ENCODE measurements at regions not wholly inside any gene's neighbourhood (a gene's known extent, or its start where the extent isn't known, plus 50 kb on each side); places are given as distances from the start of the nearest gene placed in this dataset.
"Not testable (repeated sequence)": the region's sequence is repeated elsewhere in the genome, so short reads cannot be mapped to it uniquely, and the experiment has no call there.

DNA sequence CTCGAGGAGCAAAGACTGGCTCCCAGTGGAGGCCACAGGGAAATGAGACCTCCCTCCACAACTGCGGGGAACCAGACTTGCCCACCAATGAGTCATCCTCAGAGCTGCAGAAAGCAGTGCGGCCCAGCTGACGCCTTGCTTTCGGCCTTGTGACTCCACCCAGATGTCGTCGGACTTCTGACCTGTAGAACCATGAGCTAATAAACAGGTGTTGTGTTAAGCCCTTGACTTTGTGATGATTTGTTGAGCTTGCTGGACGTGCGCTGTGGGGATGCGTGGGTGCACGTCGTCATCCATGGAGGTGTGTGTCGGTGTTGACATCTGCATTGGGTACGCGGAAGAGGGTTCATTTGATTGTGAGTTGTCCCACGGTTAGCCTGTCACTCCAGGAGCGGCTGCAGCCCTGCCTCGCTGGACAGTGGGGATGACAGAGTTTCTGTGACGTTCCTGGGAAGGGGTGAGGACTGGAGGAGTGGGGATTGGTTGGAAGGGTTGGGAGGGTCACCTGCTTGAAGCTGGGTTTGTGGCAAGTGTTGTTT, 154.1 kb downstream of the SH3BP4 start:
- Histone ChIP-seq H3K4me3 (replicated peaks in 1 of 4; ENCODE audit: control extremely low read depth in 1 of 4, insufficient read depth in 1 of 4, low read depth in 3 of 4, low read length in 4 of 4) (no peak overlapping the region), H3K36me3 (ENCODE audit: control insufficient read depth, insufficient read depth, low read length) (no peaks in the 10 kb centered on the region)
- DNase-seq (ENCODE audit: low read depth in 2 of 2), result peak; percentile 17 to 83

DNA sequence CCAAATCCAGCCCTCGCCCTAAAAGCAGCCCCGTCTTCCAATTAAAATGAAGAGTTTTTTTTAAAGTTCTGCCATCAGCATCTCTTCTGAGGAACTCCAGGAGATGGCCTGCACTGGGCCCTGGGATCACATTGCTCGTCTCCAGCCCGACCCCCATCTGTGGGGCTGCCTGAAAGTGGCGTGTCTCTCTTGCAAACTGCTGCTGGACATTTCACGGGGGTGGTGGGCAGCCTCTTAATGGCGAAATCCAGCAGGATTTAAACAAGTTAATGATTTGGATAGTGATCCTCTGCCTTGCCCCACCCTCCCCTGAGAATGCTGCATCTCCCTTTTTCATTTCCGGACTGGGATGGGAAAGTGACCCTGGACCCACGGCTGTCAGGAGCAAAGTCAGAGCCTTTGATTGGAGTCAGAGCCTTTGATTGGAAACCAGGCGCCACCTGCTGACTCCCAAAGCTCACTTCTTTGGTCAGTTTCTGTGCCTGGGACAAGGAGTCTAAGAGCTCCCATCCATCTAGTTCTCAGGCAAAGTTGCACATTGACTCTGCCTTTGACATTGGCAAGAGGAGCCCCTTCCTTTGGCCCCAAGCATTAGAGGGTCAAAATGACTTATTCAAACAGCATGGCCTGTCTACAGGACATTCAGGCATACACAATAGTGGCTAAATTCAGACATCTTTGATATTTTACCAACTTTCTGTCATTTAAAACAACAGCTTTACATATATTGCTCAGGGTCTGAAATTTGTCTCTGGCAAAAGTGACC, 155.2 kb downstream of the SH3BP4 start:
- peaks cover 2% of the 10 kb centered on the region for H3K4me1 ChIP-seq (ENCODE audit: control insufficient read depth, extremely low read depth, insufficient read depth, low read length)
- no peak overlapping the region for H3K27ac ChIP-seq (ENCODE audit: insufficient read depth, low read length)
- no peaks in the 10 kb centered on the region for H3K79me2 ChIP-seq (ENCODE audit: control insufficient read depth, insufficient read depth, low read length)
- H3K36me3 ChIP-seq (ENCODE audit: control insufficient read depth, insufficient read depth, low read length), result no peaks in the 10 kb centered on the region
- no peaks in the 10 kb centered on the region for H4K20me1 ChIP-seq (ENCODE audit: control insufficient read depth, extremely low read depth, insufficient read depth, low read length)
- no peak overlapping the region for H3K9ac ChIP-seq (ENCODE audit: insufficient read depth, low read length)
- H2AFZ ChIP-seq (ENCODE audit: low read length), result no peak overlapping the region
- H3K4me2 ChIP-seq (ENCODE audit: extremely low read depth, insufficient read depth, low read length), result no peak overlapping the region
- no peaks in the 10 kb centered on the region for H3K9me3 ChIP-seq (ENCODE audit: control insufficient read depth, insufficient read depth, low read depth, low read length)
- no peak for TF ChIP-seq EZH2 (IDR thresholded peaks at IDR 0.05; ENCODE audit: low read length, missing control alignments)
- TF ChIP-seq, protein P1, sequence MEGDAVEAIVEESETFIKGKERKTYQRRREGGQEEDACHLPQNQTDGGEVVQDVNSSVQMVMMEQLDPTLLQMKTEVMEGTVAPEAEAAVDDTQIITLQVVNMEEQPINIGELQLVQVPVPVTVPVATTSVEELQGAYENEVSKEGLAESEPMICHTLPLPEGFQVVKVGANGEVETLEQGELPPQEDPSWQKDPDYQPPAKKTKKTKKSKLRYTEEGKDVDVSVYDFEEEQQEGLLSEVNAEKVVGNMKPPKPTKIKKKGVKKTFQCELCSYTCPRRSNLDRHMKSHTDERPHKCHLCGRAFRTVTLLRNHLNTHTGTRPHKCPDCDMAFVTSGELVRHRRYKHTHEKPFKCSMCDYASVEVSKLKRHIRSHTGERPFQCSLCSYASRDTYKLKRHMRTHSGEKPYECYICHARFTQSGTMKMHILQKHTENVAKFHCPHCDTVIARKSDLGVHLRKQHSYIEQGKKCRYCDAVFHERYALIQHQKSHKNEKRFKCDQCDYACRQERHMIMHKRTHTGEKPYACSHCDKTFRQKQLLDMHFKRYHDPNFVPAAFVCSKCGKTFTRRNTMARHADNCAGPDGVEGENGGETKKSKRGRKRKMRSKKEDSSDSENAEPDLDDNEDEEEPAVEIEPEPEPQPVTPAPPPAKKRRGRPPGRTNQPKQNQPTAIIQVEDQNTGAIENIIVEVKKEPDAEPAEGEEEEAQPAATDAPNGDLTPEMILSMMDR (conservative IDR thresholded peaks at IDR 0.05 in 1 of 2, IDR thresholded peaks at IDR 0.05 in 1 of 2; ENCODE audit: low read depth in 1 of 2, low read length in 2 of 2), result peak; percentile 82 to 87
- H3K27me3 ChIP-seq (ENCODE audit: control insufficient read depth, insufficient read depth, low read length), result no peaks in the 10 kb centered on the region
- peak; percentile 63 to 83 for DNase-seq (ENCODE audit: low read depth in 2 of 2)
- no peak overlapping the region for H3K4me3 ChIP-seq (replicated peaks in 1 of 4; ENCODE audit: control extremely low read depth in 1 of 4, insufficient read depth in 1 of 4, low read depth in 3 of 4, low read length in 4 of 4)

More for the DNA sequence above, 154.1 kb downstream of the SH3BP4 start:
- Histone ChIP-seq H3K4me2 (ENCODE audit: extremely low read depth, insufficient read depth, low read length) (no peak overlapping the region), H3K9me3 (ENCODE audit: control insufficient read depth, insufficient read depth, low read depth, low read length) (no peaks in the 10 kb centered on the region), H3K9ac (ENCODE audit: insufficient read depth, low read length) (no peak overlapping the region), H3K27me3 (ENCODE audit: control insufficient read depth, insufficient read depth, low read length) (no peaks in the 10 kb centered on the region), H3K79me2 (ENCODE audit: control insufficient read depth, insufficient read depth, low read length) (no peaks in the 10 kb centered on the region), H3K27ac (ENCODE audit: insufficient read depth, low read length) (no peak overlapping the region), H2AFZ (ENCODE audit: low read length) (no peak overlapping the region), H3K4me1 (ENCODE audit: control insufficient read depth, extremely low read depth, insufficient read depth, low read length) (peaks cover 2% of the 10 kb centered on the region), H4K20me1 (ENCODE audit: control insufficient read depth, extremely low read depth, insufficient read depth, low read length) (no peaks in the 10 kb centered on the region)
- TF ChIP-seq, protein P1 (conservative IDR thresholded peaks at IDR 0.05 in 1 of 2, IDR thresholded peaks at IDR 0.05 in 1 of 2; ENCODE audit: low read depth in 1 of 2, low read length in 2 of 2), result no peak
- no peak for TF ChIP-seq EZH2 (IDR thresholded peaks at IDR 0.05; ENCODE audit: low read length, missing control alignments)

DNA sequence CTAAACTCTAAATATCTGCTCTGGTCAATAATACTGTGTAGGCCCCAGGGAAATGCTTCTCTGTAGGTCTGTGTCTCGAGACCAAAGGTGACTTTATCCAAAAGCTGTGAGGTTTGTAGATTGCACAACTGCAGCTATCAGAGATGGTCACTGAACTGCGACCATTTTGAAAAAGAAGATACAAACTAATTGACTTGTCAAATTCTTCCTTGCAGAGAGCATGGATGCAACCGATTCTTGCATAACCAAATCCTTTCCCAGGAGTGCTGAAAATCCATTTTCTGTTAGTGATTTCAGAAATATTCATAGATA, 155.8 kb downstream of the SH3BP4 start:
- no peaks in the 10 kb centered on the region for H3K36me3 ChIP-seq (ENCODE audit: control insufficient read depth, insufficient read depth, low read length)
- H4K20me1 ChIP-seq (ENCODE audit: control insufficient read depth, extremely low read depth, insufficient read depth, low read length), result no peaks in the 10 kb centered on the region
- H3K27ac ChIP-seq (ENCODE audit: insufficient read depth, low read length), result no peak overlapping the region
- no peak for DNase-seq (ENCODE audit: low read depth in 2 of 2)
- H3K4me3 ChIP-seq (replicated peaks in 1 of 4; ENCODE audit: control extremely low read depth in 1 of 4, insufficient read depth in 1 of 4, low read depth in 3 of 4, low read length in 4 of 4), result no peak overlapping the region
- no peak for TF ChIP-seq EZH2 (IDR thresholded peaks at IDR 0.05; ENCODE audit: low read length, missing control alignments)
- TF ChIP-seq, protein P1 (conservative IDR thresholded peaks at IDR 0.05 in 1 of 2, IDR thresholded peaks at IDR 0.05 in 1 of 2; ENCODE audit: low read depth in 1 of 2, low read length in 2 of 2), result no peak
- no peak overlapping the region for H3K9ac ChIP-seq (ENCODE audit: insufficient read depth, low read length)
- H2AFZ ChIP-seq (ENCODE audit: low read length), result no peak overlapping the region
- H3K4me2 ChIP-seq (ENCODE audit: extremely low read depth, insufficient read depth, low read length), result no peak overlapping the region
- H3K4me1 ChIP-seq (ENCODE audit: control insufficient read depth, extremely low read depth, insufficient read depth, low read length), result peaks cover 2% of the 10 kb centered on the region
- no peaks in the 10 kb centered on the region for H3K27me3 ChIP-seq (ENCODE audit: control insufficient read depth, insufficient read depth, low read length)
- no peaks in the 10 kb centered on the region for H3K79me2 ChIP-seq (ENCODE audit: control insufficient read depth, insufficient read depth, low read length)
- H3K9me3 ChIP-seq (ENCODE audit: control insufficient read depth, insufficient read depth, low read depth, low read length), result no peaks in the 10 kb centered on the region

DNA sequence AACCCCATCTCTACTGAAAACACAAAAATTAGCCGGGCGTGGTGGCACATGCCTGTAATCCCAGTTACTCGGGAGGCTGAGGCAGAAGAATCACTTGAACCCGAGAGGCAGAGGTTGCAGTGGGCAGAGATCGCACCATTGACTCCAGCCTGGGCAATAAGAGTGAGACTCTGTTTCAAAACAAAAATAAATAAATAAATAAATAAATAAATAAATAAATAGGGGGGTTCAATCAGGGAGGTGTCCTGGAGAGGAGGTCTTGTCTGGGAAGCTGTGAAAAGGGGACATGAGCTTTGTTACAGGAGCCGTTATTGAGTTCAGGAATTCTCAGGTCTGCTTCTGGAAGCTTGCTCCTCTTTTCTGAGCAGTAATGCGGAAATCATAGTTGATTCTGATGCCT, 157.7 kb downstream of the SH3BP4 start:
- not testable (repeated sequence) for H3K4me2 ChIP-seq (ENCODE audit: extremely low read depth, insufficient read depth, low read length); H3K79me2 ChIP-seq (ENCODE audit: control insufficient read depth, insufficient read depth, low read length); H3K9me3 ChIP-seq (ENCODE audit: control insufficient read depth, insufficient read depth, low read depth, low read length); H3K4me1 ChIP-seq (ENCODE audit: control insufficient read depth, extremely low read depth, insufficient read depth, low read length); H3K27ac ChIP-seq (ENCODE audit: insufficient read depth, low read length); H2AFZ ChIP-seq (ENCODE audit: low read length); H3K9ac ChIP-seq (ENCODE audit: insufficient read depth, low read length); H4K20me1 ChIP-seq (ENCODE audit: control insufficient read depth, extremely low read depth, insufficient read depth, low read length); H3K4me3 ChIP-seq (replicated peaks in 1 of 4; ENCODE audit: control extremely low read depth in 1 of 4, insufficient read depth in 1 of 4, low read depth in 3 of 4, low read length in 4 of 4); H3K27me3 ChIP-seq (ENCODE audit: control insufficient read depth, insufficient read depth, low read length); DNase-seq (ENCODE audit: low read depth in 2 of 2); H3K36me3 ChIP-seq (ENCODE audit: control insufficient read depth, insufficient read depth, low read length)

Data from fibroblast of lung (primary cell).